GM23248 (cell line): ENCODE measurements at regions not wholly inside any gene's neighbourhood (a gene's known extent, or its start where the extent isn't known, plus 50 kb on each side); places are given as distances from the start of the nearest gene placed in this dataset.

ENCODE experiments used
- EZH2 ChIP-seq: fragments of 200-600 bp; sonication (generic); IDR thresholded peaks from 2 replicates; pipeline ENCODE4 v1.6.1; 2018; ENCODE audit warnings: antibody characterized with exemption, mild to moderate bottlenecking; ENCODE audit not compliant: insufficient read depth, poor library complexity, severe bottlenecking
- EZH2phosphoT487 ChIP-seq: fragments of 200-600 bp; sonication (generic); IDR thresholded peaks from 2 replicates; pipeline ENCODE4 v1.6.1; 2018; ENCODE audit warnings: antibody characterized with exemption, moderate library complexity, mild to moderate bottlenecking, low read depth; ENCODE audit not compliant: insufficient read depth

- TF ChIP-seq EZH2 (no peak), EZH2phosphoT487 (no peak)
These were observed 559.1 kb upstream of the SALL1 start for GRCh38 chr16:51710186-51710585.
